ENCODE measurements at regions not wholly inside any gene's neighbourhood (a gene's known extent, or its start where the extent isn't known, plus 50 kb on each side); places are given as distances from the start of the nearest gene placed in this dataset.

DNA sequence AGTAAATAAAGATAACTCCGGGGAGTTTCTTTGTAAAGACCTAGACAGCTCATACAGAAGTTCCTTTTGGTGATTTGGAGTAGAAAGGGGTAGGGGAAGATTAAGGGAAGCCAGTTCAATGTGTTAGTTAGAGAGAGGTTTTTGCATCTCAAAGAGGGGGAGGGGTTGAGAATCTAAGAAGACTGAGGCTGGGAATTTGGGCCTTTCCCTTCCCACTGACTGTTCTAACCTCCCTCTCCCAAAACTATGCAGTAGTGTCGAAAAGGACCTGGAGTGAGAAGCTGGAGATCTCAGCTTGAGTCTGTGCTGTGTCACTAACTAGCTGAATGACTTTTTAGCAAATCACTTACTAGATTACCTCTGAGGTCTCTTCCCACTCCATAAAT lies 55.7 kb upstream of the CCDC160 start:
- no peaks in the 10 kb centered on the region for H3K27me3 ChIP-seq (replicated peaks; ENCODE audit: insufficient read depth)
- H3K27ac ChIP-seq = no peak overlapping the region
- DNase-seq (ENCODE audit: low spot score) = no peak
- no peaks in the 10 kb centered on the region for H3K36me3 ChIP-seq
- H3K9me3 ChIP-seq = no peaks in the 10 kb centered on the region
- ATAC-seq (ENCODE audit: insufficient number of reproducible peaks, low FRiP score, low read depth) = no peak
- TF ChIP-seq CTCF (IDR thresholded peaks at IDR 0.05) = no peak
- H3K4me1 ChIP-seq (ENCODE audit: control insufficient read depth in 1 of 2, low read depth in 2 of 2) = no peaks in the 10 kb centered on the region
- no peak overlapping the region for H3K4me3 ChIP-seq

DNA sequence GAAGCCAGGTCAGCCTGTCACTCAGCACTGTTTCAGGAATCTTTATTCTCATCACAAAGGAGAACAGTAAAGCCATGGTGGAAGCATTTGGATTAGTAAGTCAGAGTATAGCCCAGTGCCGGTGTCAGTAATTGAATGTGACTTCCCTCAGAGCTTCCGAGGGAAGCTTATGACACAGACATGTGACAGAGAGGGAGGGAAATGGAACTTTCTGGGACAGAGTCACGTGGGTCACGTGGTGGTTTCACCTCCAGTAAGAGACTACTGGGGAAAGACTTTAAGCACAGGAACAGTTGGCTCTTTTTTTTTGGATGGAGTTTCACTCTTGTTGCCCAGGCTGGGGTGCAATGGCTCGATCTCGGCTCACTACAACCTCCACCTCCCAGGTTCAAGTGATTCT lies 53.3 kb upstream of the CCDC160 start:
- DNase-seq (ENCODE audit: low spot score) = no peak
- H3K27ac ChIP-seq = no peak overlapping the region
- H3K27me3 ChIP-seq (replicated peaks; ENCODE audit: insufficient read depth) = no peaks in the 10 kb centered on the region
- H3K36me3 ChIP-seq = no peaks in the 10 kb centered on the region
- H3K9me3 ChIP-seq = no peaks in the 10 kb centered on the region
- no peak overlapping the region for H3K4me3 ChIP-seq
- no peaks in the 10 kb centered on the region for H3K4me1 ChIP-seq (ENCODE audit: control insufficient read depth in 1 of 2, low read depth in 2 of 2)
- TF ChIP-seq CTCF (IDR thresholded peaks at IDR 0.05) = no peak
- ATAC-seq (ENCODE audit: insufficient number of reproducible peaks, low FRiP score, low read depth) = no peak

DNA sequence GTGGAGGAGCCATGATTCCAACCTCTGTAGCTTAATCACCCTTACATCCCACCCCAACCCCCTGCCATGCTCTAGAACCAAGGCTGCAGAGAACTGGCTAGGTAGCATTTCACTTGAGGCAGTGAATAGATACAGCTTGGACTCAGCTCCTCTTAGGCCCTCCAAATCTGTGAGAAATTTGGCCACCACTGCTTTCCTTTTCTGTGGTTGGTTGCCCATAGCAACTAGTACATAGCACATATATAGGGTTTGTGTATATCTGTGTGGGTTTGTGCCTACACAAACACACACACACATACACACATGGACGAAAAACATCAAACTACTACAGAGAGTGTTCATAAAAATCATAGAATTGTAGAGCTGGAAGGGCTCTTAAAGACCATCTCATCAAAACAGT lies 52.0 kb upstream of the CCDC160 start:
- ATAC-seq (ENCODE audit: insufficient number of reproducible peaks, low FRiP score, low read depth) (no peak), DNase-seq (ENCODE audit: low spot score) (no peak)
- H3K36me3 ChIP-seq = no peaks in the 10 kb centered on the region
- no peak for TF ChIP-seq CTCF (IDR thresholded peaks at IDR 0.05)
- no peaks in the 10 kb centered on the region for H3K27me3 ChIP-seq (replicated peaks; ENCODE audit: insufficient read depth)
- H3K9me3 ChIP-seq = no peaks in the 10 kb centered on the region
- H3K27ac ChIP-seq = no peak overlapping the region
- H3K4me1 ChIP-seq (ENCODE audit: control insufficient read depth in 1 of 2, low read depth in 2 of 2) = no peaks in the 10 kb centered on the region
- H3K4me3 ChIP-seq = no peak overlapping the region

- H3K4me3 ChIP-seq = no peak overlapping the region
- no peak for TF ChIP-seq CTCF (IDR thresholded peaks at IDR 0.05)
- H3K4me1 ChIP-seq (ENCODE audit: control insufficient read depth in 1 of 2, low read depth in 2 of 2) = no peaks in the 10 kb centered on the region
- ATAC-seq (ENCODE audit: insufficient number of reproducible peaks, low FRiP score, low read depth) = no peak
- no peak overlapping the region for H3K27ac ChIP-seq
- no peaks in the 10 kb centered on the region for H3K27me3 ChIP-seq (replicated peaks; ENCODE audit: insufficient read depth)
- no peaks in the 10 kb centered on the region for H3K36me3 ChIP-seq
- H3K9me3 ChIP-seq = no peaks in the 10 kb centered on the region
- DNase-seq (ENCODE audit: low spot score) = no peak
Measured at GRCh38 chrX:134186362-134187121, 50.4 kb upstream of the CCDC160 start.

All from thoracic aorta (tissue), 2 donors.